GM13977 (cell line): ENCODE measurements at regions not wholly inside any gene's neighbourhood (a gene's known extent, or its start where the extent isn't known, plus 50 kb on each side); places are given as distances from the start of the nearest gene placed in this dataset.

Experiments used
- DNase-seq: peaks from one replicate; pipeline ENCODE4 v3.0.0; 2012; ENCODE audit warnings: low spot score
- CTCF ChIP-seq: IDR thresholded peaks from 2 replicates; pipeline ENCODE4 v1.5.1; 2012; ENCODE audit warnings: mild to moderate bottlenecking, control low read depth; ENCODE audit not compliant: insufficient read depth; ENCODE audit errors: extremely low read depth, missing control alignments
- in situ Hi-C: fragments of 300-500 bp; cut with MboI; formaldehyde crosslinking; loops from one replicate; pipeline ENCODE4 v1.12.0; 2022; ENCODE audit warnings: low sequenced_read_pairs, low pct_unique_long_range_greater_than_20kb, mixed read lengths, inconsistent platforms; ENCODE audit not compliant: unreplicated experiment

DNA sequence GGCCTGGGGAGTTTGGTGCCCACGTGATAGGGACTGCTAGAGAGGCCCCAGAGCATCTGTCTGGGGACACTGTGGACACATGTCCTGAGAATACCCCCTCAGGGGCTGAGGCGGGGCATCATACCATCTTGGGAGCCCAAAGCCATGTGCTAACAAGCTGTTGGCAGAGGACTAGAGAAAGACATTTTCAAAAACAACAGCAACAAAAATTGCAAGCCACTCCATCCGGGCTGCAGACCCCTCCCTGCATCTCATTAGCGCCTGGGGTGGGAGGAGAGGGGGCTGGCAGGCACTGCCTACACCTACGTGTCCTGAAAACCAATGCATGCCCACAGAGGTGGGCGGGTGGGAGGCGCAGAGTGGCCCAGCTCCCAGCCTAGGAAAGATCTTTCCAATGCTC lies 507.4 kb upstream of the PODXL start:
- TF ChIP-seq CTCF = no peak
- DNase-seq = no peak
- in situ Hi-C loops = no loop called here

GRCh38 chr7:132061937-132062336 lies 505.5 kb upstream of the PODXL start:
- no peak for DNase-seq
- no peak for TF ChIP-seq CTCF
- in situ Hi-C loops = no loop called here

DNA sequence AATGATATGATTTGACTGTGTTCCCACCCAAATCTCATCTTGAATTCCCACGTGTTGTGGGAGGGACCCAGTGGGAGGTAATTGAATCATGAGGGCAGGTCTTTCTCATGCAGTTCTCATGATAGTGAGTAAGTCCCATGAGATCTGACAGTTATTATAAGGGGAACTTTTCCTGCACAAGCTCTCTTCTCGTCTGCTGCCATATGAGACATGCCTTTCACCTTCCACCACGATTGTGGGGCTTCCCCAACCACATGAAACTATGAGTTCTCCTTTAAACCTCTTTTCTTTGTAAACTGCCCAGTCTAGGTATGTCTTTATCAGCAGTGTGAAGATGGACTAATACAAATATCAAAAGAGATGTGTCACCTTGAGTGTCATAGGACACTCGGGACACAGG lies 502.7 kb upstream of the PODXL start:
- no peak for DNase-seq
- no peak for TF ChIP-seq CTCF
- in situ Hi-C loops = no loop called here

DNA sequence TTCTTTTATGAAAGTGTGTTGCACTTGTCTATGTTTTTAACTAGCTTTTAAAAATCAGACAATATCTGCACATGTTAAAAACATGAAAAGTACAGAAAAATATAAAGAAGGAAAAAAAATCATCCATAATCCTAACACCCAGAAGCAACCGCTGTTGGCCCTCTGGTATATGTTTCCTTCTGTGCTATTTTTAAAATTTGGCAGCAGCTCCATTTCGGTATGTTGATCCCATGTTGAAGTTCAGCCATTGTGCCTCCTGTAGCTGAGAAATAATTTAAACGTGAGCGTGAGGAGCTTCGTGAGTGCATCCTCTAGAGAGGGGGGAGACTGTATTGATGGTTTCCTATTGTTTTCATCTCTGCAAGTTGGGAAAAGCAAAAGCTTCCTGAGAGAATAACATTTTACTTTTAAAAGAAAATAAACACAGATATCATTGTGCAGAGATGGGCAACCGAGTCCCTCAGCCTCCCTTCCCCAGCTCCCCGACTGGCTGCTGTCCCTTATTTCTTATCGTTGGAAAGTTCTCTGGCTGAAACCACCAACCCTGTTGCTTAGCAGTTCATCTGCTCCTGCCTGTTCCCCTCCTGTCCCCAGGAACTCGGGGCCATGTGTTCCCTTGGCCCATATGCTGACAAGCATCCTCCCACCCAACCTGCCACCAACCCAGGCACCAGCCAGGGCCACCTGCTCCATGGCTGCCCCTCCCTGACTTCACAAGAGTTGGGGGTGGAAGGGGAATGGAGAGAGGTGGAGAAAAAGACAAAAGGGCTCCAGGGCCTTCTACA lies 499.1 kb upstream of the PODXL start:
- no peak for TF ChIP-seq CTCF
- in situ Hi-C loops = no loop called here
- DNase-seq = no peak

GRCh38 chr7:132053871-132054270 lies 497.4 kb upstream of the PODXL start:
- no peak for DNase-seq
- TF ChIP-seq CTCF = no peak
- in situ Hi-C loops = no loop called here

DNA sequence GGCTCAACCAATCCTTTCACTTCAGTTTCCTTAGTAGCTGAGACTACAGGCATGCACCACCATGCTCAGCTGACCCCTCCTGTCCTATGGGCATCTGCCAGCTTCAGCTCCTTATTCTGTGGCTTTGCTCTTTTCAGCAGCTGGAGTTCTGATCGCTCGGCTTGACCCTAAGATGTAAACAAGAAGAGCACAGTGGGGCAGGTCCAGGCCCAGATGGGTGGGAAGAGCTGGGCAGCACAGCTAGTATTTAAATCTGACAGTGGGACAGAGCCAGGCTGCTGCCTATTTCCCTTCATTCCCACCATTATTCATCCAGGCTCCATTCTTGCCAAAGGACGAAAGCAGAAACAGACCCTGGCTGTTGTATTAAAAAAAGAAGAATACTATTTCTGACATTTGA lies 494.9 kb upstream of the PODXL start:
- DNase-seq = no peak
- no peak for TF ChIP-seq CTCF
- in situ Hi-C loops = no loop called here
